ENCODE measurements at regions not wholly inside any gene's neighbourhood (a gene's known extent, or its start where the extent isn't known, plus 50 kb on each side); places are given as distances from the start of the nearest gene placed in this dataset.

GRCh38 chr13:99617474-99618255 lies 116.4 kb downstream of the TM9SF2 start:
- H3K9me3 ChIP-seq (ENCODE audit: control insufficient read depth, insufficient read depth, low read length): no peaks in the 10 kb centered on the region
- H3K4me3 ChIP-seq (ENCODE audit: low read depth, low read length): no peak overlapping the region
- H3K27me3 ChIP-seq (ENCODE audit: control insufficient read depth, insufficient read depth, low read length): no peaks in the 10 kb centered on the region
- no peak overlapping the region for H3K27ac ChIP-seq (ENCODE audit: low read depth, low read length)
- H3K36me3 ChIP-seq (ENCODE audit: control insufficient read depth, insufficient read depth, low read length): no peaks in the 10 kb centered on the region
- H3K9ac ChIP-seq (ENCODE audit: low read depth, low read length): no peak overlapping the region
- peaks cover 8% of the 10 kb centered on the region; the same call in 1 of the 2 replicates for H3K4me1 ChIP-seq (ENCODE audit: control insufficient read depth, insufficient read depth, low read length)

DNA sequence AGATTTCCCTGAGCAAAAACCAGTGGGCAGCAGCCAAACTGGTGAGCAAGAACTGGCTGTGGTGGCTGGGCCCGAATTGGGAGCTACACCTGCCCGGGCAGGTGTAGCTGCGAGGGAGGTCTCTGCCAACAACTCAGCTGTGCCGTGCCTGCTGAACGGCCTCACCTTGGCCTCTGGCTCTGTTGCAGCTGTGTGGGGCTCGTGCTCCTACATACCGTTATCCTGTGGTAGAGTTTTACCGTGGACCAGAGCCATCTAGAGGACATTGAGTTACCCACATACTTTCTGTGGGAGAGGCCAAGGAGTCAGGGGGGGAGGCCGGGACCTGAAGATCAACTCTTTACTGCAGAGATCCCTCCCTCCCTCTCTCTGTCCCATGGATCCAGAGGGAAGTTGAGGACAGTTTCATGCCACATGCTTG lies 113.2 kb downstream of the TM9SF2 start:
- peaks cover 15% of the 10 kb centered on the region for H3K4me1 ChIP-seq (ENCODE audit: control insufficient read depth, insufficient read depth, low read length)

More for the DNA sequence above, 113.2 kb downstream of the TM9SF2 start:
- H3K27ac ChIP-seq (ENCODE audit: low read depth, low read length): no peak overlapping the region
- no peak overlapping the region for H3K4me3 ChIP-seq (ENCODE audit: low read depth, low read length)
- H3K9me3 ChIP-seq (ENCODE audit: control insufficient read depth, insufficient read depth, low read length): no peaks in the 10 kb centered on the region
- no peak overlapping the region for H3K9ac ChIP-seq (ENCODE audit: low read depth, low read length)
- no peaks in the 10 kb centered on the region for H3K27me3 ChIP-seq (ENCODE audit: control insufficient read depth, insufficient read depth, low read length)
- no peaks in the 10 kb centered on the region for H3K36me3 ChIP-seq (ENCODE audit: control insufficient read depth, insufficient read depth, low read length)
